Skin of body (tissue), 1 donor: ENCODE measurements at regions not wholly inside any gene's neighbourhood (a gene's known extent, or its start where the extent isn't known, plus 50 kb on each side); places are given as distances from the start of the nearest gene placed in this dataset.
A peak's percentile ranks its signal among the peaks of the same experiment; 100 is the strongest.
"Not testable (repeated sequence)": the region's sequence is repeated elsewhere in the genome, so short reads cannot be mapped to it uniquely, and the experiment has no call there.

Source experiments
- DNase-seq: peaks from one replicate; lab custom pipeline; 2025; lab: John Stamatoyannopoulos, UW

- DNase-seq, result no peak
These were observed 388.2 kb upstream of the INTU start for GRCh38 chr4:127244515-127244914.

DNA sequence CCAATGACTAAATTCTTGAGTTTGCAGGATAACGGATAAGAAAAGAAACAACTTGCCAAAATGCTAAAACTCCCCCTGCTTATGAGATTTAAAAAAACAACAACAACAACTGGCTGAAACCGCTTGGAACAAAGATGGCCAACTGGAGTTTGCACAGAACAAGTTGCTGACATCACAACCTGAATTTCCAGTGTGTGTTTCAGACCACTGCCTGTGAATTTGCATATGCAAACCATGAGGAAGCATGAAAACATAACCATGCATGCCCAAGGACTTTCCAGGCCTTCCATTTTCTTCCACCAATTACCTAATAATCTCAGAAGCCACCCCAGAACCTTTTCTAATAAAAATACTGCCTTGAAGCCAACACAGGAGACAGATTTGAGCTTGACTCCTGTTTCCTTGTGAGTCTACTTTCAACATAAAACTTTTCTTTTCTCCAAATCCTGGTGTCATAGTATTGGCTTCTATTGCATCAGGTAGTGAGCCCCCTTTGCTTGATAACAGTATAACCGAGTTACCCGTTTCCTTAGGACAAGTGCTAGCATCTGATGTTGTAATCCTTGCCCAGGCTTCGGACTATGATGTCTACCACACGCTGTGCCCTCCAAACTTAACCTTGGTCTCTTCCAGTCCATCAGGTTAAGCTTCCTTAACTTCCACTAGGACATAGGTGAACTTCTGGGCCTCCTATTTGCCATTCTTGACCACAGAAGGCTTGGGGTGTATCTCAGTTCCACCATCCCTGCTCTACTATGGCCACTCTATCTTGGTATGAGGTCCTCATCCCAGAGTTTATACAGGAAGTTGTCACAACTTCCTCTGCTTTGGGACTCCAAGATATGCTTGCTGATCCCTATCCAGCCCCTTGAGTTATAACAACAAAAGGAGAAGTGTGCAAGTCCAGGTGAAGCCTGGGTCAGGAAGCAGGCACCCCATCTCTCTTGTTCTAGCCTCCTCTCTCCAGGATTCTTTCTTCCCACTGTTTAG is 385.5 kb upstream of the INTU start:
- DNase-seq, result no peak

GRCh38 chr4:127249066-127249766 is 383.5 kb upstream of the INTU start:
- no peak for DNase-seq

- no peak for DNase-seq
These were observed 383.0 kb upstream of the INTU start for GRCh38 chr4:127249767-127250108.

DNA sequence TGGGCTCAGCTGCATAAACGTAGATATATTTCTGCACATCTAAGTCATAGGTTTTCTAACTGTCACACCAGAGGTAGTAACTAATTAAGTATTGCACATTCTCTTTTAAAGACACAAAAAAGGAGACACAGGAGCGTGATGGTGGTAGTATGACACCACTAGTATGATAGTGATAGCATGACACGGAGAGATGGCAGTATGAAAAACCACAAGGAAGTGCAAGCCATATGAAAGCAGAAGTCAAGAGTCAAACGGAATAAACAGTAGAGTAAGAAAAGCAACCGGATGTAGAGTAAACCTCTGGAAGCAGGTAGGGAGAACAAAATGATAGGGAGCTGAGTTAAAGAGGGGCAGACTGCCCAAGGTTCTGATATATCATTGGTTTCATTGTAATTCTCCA is 382.2 kb upstream of the INTU start:
- no peak for DNase-seq

DNA sequence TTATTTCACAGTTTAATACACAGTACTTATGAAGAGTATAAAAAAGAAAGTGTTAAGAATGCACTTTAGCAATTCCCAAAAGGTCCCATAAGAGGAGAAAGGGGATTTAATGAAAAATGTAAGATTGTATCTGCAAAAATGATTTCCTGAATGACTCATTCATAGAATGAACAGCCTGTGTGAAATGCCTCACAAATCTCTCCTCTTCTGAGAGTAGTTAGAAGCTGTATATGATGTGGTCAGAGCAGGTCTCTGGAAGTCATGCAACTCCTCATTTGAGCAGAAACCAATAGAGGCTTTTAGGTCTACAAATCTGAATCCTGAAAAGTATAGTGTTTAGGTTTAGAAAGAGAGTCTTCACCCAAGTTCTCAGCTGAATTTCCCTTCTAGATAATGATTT is 381.3 kb upstream of the INTU start:
- DNase-seq, result peak; percentile 2

DNA sequence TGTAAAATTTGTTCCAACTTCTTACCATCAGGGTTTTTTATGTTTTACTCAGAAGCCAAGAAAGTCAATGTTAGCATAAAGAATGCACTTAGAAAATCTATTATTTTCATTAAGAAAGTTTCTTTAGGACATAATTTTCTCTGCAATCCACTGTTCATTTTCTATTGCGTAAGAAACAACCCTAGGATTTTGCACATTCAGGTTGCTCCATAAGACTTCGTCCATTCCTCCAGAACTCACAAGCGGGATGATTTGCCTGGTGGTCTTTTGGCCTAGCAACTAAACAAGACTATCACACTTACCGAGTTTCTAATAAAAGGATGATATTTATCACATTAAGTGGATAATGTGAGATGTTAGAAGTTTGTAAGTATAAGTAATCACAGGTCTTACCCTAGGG is 376.3 kb upstream of the INTU start:
- DNase-seq, result no peak

GRCh38 chr4:127261476-127261875 is 371.3 kb upstream of the INTU start:
- peak; percentile 68 for DNase-seq

- DNase-seq, result no peak
These were observed 364.4 kb upstream of the INTU start for GRCh38 chr4:127268367-127268766.

DNA sequence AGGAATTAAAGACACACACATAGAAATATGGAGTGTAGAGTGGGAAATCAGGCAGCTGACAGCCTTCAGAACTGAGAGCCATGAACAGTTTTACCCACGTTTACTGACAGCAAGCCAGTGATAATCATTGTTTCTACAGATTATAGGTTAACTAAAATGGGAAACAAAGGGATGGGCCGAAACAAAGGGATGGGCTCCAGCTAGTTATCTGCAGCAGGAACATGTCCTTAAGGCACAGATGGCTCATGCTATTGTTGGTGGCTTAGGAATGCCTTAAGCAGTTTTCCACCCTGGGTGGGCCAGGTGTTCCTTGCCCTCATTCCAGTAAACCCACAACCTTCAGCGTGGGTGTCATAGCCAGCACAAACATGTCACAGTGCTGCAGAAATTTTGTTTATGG is 355.7 kb upstream of the INTU start:
- DNase-seq, result not testable (repeated sequence)

DNA sequence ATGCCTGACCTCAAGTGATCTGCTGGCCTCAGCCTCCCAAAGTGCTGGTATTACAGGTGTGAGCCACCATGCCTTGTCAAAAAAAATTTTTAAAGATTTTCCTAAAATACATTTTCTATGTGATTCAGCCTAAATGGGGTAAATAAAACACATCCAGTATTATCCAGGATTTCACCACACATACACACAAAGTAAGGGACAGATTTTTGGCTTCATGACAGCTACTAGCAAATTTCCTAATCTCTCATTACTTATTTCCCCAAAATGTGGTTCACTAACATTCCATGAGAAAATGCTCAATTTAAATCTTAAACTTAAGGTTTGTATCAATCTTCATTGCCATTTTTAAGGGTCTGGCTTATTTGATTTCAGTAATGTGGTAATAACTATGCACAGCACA is 348.5 kb upstream of the INTU start:
- DNase-seq, result no peak

DNA sequence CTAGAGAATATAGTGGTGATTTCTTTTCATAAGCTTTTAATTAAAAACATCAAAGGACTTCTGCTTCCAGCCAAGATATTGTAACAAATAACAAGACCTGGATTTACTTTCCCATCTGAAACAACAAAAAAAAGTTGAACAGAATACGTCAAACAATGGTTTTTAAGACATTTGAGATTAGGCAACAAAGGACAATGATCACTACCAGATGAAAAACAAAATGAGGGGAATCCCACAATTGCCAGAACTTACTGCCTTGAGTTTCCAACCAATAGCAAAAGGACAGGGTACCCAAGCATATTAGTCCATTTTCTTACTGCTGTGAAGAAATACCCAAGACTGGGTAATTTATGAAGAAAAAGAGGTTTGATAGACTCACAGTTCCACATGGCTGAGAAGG is 341.4 kb upstream of the INTU start:
- no peak for DNase-seq

DNA sequence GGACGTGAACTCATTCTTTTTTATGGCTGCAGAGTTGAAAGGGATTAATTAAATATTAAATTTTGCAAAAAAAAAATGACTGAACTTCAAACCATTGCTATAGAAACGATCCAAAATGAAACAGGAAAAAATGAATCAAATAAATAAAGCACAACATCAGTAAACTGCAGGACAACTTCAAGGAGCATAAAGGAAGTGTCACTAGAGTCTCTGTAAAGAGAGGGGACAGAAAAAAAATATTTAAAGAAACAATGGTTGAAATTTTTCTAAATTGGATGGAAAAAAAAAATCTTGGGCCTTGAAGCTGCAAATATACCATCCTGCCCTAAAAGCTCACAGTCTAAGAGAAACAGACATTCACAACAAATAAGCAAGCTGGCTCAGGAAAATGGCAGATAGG is 339.3 kb upstream of the INTU start:
- no peak for DNase-seq

- no peak for DNase-seq
These were observed 328.4 kb upstream of the INTU start for GRCh38 chr4:127304356-127304755.

- no peak for DNase-seq
These were observed 324.8 kb upstream of the INTU start for GRCh38 chr4:127307996-127308395.

- no peak for DNase-seq
These were observed 323.2 kb upstream of the INTU start for GRCh38 chr4:127309369-127310102.

- no peak for DNase-seq
These were observed 321.4 kb upstream of the INTU start for GRCh38 chr4:127311371-127311770.

DNA sequence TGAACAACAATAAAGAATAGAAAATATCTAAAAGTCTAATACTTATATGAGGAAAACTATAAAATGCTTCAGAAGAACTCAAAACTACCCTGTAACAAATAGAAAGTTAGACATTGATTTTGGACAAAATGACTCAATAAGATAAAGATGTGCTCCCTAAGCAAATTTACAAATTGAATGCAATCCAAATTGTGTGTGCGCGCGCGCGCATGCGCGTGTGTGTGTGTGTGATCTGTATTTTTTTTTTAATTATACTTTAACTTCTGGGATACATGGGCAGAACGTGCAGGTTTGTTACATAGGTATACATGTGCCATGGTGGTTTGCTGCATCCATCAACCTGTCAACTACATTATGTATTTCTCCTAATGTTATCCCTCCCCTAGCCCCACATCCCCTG is 320.8 kb upstream of the INTU start:
- no peak for DNase-seq

DNA sequence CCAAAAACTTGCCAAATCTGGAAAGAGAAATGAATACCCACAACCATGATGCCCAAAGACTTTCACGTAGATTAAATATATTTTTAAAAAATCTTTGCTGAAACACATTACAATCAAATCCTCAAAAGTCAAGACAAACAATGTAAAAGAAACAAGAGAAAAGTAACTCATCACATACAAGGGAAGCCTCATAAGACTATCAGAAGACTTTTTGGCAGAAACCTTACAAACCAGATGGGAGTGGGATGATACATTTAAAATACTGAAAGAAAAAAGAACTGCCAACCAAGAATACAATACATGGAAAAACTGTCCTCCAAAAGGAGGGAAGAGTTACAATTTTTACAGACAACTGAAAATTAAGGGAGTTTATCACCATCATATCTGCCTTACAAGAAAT is 319.0 kb upstream of the INTU start:
- DNase-seq, result no peak

DNA sequence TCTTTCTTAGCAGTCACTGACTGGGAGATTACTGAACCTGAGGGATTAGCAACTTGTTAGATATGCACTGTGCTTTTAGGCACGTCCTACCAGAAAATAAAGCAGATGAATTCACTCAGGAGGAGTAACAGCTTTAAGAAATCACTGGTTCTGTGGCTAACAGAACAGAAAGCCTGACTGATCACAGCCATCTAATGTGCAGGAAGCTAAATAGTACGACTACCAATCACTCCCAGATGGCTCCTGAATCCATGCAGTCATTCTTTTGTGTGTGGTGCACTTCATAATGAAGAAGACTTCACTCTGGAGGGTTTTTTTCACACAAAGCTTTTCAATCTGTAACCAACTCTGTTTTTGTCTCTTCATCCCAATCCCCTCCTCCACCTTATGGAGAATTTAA is 305.3 kb upstream of the INTU start:
- DNase-seq, result no peak

GRCh38 chr4:127335073-127335620 is 297.6 kb upstream of the INTU start:
- DNase-seq, result no peak

DNA sequence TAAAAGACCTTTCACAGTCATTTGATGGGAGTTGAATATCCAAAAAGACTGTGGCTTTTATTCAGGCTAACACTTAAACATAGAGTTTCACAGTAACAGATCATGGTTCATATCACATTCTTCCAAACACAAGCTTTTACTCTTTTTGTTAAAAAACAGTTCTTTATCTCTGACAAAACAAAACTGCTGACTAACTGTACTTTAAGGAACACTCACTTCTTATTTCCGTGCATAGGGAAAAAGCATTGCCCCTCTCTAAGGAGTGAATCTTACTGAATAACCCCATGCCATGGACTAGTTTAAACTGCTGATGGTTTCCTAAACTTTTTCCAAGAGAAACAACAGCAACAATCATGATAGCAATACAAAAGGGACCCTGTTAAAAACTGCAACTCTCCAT is 297.0 kb upstream of the INTU start:
- no peak for DNase-seq
